ENCODE measurements at regions not wholly inside any gene's neighbourhood (a gene's known extent, or its start where the extent isn't known, plus 50 kb on each side); places are given as distances from the start of the nearest gene placed in this dataset.
"Not testable (repeated sequence)": the region's sequence is repeated elsewhere in the genome, so short reads cannot be mapped to it uniquely, and the experiment has no call there.

DNA sequence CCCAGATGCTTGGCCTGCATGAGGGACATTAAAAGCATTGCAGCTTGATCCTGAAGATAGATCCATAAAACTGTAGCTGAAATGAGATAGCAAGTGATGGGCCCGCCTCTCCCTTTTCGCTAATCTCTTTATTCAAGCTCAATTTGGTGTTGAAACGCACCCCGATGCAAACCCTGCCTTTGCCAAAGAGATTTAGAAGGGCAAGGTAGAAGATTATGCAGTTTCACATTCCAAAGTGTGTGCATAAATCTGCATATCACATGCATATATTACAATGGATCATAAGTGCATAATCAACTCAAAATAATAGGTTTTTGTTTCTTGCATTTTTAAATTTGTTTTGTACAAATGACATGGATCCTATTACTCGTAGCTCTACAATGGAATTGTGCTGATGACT, 80.1 kb upstream of the SHANK2 start:
- DNase-seq (ENCODE audit: low read depth in 2 of 2), result no peak

DNA sequence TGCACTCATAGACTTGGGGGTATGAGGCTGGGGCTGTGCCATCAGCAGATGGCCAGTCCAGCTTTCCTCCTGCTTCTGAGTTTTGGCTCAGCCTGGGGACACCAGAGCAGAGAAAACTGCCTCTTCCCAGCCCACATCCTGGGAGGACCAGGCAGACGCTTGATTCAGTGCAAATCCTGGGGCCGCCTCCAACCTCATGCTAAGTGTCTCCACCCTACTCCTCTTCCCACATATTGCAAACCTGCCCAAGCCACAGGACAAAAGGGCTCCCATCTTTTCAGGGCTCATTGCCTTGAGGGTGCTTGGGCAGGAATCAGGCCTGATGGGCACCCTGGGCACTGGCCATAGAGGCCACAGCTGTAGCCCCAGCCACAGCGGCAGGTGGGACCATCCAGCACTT, 79.7 kb upstream of the SHANK2 start:
- no peak for DNase-seq (ENCODE audit: low read depth in 2 of 2)

DNA sequence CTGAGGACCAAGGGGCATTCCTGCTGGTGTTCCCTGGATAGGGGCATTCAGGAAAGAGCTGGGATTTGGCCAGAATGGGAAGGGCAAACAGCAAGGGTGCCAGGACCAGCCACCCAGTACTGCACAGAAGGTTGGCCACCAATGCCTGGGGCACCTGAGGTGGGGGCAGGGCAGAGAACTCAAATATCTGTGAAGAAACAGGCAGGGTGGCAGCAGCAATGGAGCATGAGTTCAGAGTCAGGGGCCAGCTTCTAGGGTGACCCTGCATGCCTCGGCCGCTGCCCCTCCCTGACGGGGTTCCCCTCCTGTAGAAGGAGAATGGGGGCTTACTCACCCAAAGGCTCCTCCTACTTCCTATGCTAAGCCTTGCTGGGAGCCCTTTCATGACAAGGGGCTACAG, 79.3 kb upstream of the SHANK2 start:
- no peak for DNase-seq (ENCODE audit: low read depth in 2 of 2)

DNA sequence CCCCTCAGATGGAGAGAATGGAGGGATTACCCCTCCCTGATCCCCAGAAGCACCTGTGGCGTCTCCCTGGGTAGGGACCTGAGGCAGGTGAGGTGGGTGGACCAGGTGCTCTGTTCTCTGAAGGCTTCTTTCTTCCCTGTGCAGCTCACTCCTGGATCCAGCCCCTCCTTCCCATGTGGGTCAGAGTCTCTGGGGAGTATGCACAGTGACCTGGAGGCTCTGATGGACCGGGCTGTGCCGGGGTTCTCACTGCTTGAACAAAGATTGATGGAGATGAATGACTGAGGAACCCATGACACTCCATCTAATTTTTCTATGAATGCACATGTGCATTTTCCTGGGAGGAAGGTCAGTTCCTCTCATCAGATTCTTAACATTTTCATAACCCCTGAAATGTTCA, 78.6 kb upstream of the SHANK2 start:
- no peak for DNase-seq (ENCODE audit: low read depth in 2 of 2)

DNA sequence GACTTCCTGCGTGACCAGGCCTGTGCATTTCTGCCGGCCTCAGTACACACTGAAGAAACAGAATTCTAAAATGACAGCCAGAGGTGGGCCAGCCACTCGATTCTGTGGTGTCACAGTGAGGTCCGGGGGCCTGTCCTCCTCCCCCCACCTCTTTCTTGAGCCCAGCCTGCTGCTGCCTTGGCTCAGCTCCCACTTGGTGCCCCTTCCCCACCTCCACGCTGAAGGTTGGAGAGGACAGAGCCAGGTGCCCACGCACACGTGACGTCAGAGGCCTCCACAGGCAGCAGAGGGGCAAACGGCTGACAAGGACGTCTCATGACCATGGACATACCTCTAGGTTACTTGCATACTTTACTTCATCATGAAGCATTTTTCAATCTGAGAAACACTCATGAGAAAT, 78.0 kb upstream of the SHANK2 start:
- no peak for DNase-seq (ENCODE audit: low read depth in 2 of 2)

DNA sequence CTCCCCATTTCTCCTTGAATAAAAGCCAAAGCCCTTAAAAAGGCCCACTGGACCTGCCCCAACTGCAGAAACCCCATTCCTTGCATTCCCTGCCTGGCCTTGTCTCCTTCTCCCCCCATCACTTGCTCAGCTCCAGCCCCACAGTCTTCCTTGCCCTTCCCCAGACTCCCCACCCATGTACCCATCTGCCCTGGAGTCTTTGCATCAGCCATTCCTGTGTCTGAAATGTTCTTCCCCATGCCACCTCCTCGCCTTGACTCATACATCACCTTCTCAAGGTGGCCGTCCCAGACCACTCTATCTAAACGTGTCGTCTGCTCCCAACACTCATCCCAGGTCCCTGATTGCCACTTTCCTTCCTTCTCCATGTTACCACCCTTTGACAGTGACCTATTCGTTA, 77.4 kb upstream of the SHANK2 start:
- no peak for DNase-seq (ENCODE audit: low read depth in 2 of 2)

DNA sequence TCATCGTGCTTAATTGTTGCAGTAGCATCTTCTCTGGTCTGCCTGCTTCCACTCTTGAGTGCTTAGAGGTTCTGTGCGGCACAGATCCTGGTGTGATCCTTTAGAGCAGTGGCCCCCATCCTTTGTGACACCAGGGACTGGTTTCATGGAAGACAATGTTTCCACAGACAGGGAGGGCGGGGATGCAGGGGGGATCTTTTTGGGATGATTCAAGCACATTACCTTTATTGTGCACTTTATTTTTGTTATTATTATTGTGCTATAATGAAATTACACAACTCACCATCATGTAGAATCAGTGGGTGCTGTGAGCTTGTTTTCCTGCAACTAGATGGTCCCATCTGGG, 76.8 kb upstream of the SHANK2 start:
- no peak for DNase-seq (ENCODE audit: low read depth in 2 of 2)

DNA sequence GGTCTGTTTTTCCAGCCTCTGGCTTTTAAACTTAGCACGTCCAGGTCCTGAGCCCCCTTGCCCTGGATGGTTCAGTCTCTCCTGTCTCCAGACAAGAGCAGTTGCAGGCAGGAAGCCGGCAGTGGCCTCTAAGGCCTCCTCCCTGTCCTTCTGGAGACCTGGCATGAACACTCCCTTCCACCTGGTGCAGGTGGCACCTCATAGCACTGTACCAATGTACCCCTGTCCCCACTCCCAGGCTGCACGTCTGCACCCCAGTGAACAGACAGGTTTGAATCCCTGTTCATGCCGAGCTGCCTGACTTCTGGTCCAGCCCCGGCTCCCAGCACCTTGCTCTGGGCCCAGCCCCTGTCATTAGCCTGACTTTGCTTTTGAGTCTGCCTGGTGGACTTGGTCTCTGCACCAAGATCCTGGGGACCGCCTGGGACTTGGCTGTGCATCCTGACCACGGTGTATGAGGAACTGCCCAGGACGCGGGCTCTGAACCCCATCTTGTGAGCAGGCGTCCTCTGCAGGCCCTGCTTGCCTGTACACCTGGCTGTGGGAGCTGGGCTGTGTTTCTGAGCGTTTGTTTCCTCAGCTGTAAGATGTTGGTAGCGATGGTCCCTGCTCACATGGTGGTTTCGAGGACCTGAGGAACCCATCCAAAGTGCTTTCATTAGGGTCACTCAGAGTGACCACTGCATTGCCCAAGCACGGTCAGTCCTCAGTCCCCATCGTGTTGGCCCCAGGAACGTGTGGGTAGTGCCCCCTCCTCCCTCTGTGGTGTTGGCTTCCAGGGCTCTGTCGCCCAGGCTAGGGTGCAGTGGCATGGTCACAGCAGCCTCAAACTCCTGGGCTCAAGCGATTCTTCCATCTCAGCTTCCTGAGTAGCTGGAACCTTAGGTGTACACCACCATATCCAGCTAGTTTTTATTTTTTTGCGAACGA, 75.0 kb upstream of the SHANK2 start:
- DNase-seq (ENCODE audit: low read depth in 2 of 2), result no peak

DNA sequence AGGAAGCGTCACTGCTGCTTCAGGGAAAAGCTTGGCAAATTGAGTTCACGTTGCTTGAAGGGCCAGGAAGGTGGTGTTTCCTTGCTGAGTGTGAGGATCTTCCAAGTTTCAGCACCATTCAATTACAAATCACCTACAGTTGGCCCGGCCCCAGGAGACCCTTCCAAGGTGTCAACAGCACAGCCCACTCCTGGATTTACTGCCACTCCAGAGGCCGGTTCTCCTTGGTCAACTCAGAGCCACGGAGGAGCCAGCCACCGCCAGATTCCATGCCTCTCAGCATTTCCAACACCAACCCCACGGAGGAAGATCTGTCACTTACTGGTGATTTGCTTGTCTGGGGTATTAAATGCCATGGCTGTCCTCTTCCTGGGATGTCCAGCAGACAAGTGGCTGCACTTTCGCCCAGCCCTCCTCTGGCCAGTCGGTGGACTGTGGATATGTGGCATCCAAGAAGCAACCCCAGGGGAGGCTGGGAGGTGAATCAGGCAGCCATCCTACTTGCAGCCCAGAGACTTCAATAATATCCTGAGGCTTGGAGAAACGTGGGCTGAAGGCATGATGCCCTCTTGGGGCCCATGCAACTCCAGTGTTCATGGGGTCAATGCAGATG, 74.1 kb upstream of the SHANK2 start:
- no peak for DNase-seq (ENCODE audit: low read depth in 2 of 2)

DNA sequence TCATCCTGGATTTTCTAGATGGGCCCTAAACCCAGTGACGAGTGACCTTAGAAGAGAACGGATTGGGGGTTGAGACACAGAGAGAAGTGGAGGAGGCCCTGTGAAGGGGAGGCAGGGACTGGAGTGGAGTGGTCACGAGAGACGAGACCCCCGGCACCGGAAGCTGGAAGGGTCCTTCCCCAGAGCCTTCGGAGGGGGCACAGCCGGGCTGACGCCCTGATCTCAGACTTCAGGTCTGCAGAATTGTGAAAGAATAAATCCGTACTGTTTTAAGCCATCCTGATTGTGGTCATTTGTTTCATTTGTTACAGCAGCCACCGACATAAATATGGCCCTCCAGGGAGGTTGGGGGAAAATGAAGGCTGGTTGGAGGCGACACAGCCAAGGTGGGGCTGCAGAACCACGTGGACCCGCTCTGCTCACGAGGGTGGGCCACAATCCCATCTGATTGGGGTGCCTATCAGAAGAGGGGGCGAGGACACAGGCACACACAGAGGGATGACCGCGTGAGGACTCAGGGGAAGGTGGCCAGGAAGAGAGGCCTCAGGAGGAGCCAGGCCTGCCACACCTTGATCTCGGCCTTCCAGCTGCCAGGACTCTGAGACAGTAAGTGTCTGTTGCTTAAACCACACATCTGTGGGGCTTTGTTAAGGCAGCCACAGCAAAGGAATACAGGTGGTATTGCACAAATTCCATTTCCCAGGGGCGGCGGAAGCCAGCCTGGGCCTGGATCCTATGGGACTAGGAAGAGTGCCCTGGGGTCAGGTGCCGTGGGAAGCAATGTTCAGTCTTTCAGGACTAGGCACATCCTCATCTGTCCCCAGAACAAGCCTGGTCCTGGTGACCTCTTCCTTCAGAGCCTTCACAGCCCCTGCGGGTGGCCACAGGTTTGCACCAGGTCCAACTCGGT, 73.3 kb upstream of the SHANK2 start:
- DNase-seq (ENCODE audit: low read depth in 2 of 2), result no peak

DNA sequence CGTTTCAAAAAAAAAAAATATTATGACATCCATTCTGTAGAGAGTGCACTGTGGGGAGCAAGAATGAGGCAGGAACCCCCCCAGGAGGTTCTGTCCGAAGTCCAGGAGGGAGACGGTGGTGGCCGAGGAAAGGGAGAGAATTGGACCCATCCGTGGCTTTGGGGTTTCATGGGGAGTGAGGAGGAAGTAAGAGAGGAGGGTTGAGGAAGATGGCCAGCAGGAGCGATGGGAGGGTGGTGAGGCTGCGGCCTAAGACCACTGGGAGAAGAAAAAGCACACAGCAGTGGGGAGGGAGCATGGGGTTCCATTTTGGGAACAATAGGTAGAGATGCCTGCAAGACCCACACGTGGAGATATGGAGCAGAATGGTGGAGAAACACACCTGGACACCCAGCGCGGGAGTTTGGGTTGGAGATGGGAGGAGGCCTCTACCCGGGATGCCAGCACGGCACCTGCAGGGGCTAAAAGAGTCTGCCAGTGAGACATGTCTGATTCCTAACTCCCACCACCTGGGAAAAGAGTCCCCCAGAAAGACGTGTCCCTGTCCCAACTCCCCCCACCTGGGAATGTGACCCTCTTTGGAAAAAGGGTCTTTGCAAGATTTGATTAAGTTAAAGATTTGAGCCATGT, 72.5 kb upstream of the SHANK2 start:
- DNase-seq (ENCODE audit: low read depth in 2 of 2), result no peak

DNA sequence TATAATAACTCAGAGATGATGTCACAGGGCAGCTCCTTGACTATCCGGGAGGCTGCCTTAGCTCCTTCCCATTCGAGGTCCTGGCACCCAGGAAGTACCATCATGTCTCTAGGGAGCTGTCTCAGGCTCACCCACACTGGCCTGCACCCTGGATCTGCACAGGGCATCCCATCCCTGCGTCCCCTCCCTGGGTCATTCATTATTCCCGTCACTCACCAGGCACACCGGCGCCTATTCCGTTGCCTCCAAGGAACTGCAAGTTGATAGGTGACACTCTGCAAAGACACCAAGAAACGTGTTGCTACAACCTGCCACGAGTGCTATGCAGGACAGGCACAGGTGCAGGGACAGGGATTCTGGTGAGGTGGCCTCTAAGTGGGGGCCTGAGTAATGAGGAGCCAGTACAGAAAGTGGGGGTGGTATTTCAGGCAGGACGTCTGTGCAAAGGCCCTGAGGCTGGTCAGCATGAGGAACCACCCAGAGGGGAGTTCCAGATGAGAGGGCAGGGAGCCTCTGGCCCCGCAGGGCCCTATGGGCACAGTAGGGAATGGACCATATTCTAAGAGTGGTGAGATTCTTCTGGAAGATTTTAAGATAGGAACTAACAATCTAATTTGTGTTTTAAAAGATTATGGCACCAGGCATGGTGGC, 71.6 kb upstream of the SHANK2 start:
- no peak for DNase-seq (ENCODE audit: low read depth in 2 of 2)

DNA sequence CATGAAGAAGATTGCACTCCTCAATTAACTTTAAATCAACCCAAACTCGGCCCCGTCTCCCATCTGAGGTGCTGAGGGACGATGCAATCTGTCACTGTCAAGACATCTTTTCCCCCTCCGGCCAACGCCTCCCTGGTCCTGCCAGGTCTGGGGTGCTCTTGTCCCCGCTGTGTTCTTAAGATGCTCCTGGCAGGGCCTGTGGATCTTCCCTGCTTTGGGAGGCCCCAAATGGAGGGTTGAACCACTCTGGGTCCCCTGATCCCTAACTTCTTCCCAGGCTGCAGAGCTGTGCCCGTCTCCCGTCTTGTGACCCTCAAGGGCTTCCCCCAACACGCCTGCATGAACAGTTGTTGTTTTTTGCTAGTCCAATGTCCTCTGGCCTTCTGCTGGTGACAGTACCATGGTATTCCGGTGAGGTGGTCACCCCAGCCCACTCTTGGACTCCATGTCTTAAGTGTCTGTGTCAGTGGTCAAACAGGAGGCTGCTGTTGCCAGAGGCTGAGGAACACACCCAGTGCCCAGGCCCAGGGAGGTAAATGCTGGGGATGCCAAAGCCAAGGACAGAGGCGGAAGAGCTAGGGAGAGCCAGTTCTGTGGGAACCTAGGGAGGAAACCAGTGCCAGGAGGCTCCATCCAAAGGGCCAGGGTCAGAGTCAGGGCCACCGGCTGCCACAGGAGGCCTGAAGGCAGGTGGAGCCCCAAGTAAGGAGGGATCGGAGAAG, 70.6 kb upstream of the SHANK2 start:
- DNase-seq (ENCODE audit: low read depth in 2 of 2), result no peak

DNA sequence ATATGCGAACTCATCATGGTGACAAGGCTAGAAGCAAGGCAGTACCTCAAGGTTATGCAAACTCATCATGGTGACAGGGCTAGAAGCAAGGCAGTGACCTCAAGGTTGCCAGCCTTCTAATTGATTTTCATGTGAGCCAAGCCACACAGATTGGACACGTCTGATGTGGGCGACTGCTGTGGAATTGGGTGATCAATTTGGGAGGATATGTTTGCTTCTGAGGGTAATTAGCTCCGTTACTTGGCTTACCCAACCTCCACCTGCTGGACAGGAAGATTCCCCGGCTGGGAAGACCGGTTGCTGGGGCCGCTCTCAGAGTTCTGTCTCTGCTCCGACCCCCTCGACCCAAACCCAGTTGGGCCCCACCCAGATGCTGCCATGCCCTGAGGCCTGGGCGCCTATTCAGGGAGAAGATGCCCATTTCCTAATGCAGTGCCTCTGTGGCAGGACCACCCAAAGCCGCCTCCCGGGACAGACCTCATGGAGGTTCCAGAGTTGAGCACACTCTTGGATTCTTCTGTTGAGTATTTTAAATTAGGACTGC, 69.9 kb upstream of the SHANK2 start:
- no peak for DNase-seq (ENCODE audit: low read depth in 2 of 2)

DNA sequence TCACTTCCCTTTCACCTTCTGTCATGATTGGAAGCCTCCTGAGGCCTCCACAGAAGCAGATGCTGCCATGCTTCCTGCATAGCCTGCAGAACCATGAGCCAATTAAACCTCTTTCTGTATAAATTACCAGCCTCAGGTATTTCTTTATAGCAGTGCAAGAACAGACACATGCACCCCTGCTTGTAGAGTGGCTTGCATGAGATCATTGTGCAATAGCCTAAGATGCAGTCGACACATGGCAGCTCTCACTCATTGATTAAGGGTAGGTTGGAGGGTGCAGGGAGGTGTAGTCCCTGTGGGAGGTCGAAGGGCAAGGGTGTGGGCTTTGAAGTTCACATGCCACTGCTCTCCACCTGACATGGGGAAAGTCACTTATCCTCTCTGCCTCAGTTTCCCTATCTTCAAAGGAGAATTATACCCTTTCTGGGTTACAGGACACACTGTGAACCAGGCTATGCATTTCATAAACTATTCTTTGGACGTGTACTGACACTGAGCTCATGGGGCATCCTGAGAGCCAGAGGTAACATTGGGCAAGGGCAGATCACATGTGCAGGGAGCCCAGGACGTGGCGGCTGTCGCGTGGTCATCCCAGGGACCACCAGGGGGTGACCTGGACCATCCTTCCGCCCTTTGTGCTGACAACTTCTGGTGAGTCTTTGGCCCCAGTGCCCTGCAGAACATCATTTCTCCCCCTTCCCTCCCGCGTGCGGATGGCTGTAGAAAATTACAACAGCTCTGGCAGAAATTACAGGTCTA, 69.2 kb upstream of the SHANK2 start:
- no peak for DNase-seq (ENCODE audit: low read depth in 2 of 2)

DNA sequence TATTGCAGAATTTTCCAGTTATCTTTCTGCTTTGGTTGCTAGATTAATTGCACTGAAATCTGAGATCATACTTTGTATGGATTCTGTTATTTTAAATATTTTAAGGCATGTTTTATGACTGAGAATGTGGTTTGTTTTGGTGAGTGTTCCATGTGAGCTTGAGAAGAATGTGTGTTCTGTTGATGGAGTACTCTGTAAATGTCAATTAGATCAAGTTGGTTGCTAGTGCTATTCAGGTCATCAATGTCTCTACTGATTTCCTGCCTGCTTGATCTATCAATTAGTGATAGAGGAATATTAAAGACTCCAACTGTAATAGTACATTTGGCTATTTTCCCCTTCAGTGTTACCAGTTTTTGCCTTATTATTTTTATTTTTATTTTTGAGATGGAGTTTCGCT, 64.3 kb upstream of the SHANK2 start:
- no peak for DNase-seq (ENCODE audit: low read depth in 2 of 2)

DNA sequence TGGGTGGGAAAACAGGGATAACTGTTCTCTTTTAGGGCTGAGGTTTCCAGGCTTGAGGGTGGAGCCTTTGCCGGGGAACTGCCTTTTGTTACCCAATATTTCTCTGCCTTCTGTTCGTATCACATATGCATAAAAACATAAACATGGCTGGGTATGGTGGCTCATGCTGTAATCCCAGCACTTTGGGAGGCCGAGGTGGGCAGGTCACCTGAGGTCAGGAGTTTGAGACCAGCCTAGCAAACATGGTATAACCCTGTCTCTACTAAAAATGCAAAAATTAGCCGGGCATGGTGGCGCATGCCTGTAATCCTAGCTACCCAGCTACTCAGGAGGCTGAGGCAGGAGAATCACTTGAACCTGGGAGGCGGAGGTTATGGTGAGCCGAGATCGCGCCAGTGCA, 60.2 kb upstream of the SHANK2 start:
- not testable (repeated sequence) for DNase-seq (ENCODE audit: low read depth in 2 of 2)

DNA sequence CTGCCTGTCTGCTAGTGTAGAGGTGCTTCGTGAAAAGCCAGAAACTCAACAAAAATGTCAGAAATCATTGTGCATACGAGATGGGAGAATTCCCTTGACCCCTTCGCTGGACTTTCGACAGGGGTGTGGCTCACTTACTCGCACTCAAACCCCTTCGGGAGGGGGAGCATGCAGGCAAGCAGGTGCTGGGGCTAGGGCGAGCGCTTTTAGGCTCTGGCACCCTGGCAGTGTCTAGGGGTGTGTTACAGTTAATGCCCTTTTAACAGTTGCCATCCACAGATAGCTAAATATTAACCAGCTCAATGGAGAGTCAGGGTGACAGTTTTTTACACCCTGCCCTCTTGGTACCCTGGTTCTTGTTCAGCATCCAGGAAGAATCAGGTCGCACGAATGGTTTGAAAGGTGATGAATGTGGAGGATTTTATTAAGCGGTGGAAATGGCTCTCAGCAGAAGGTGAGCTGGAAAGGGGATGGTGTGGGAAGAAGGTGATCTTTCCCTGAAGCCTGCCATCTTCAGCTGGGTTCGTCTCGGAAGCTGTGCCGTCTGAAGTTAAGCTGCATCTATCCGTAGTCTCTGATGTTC, 59.6 kb upstream of the SHANK2 start:
- no peak for DNase-seq (ENCODE audit: low read depth in 2 of 2)

DNA sequence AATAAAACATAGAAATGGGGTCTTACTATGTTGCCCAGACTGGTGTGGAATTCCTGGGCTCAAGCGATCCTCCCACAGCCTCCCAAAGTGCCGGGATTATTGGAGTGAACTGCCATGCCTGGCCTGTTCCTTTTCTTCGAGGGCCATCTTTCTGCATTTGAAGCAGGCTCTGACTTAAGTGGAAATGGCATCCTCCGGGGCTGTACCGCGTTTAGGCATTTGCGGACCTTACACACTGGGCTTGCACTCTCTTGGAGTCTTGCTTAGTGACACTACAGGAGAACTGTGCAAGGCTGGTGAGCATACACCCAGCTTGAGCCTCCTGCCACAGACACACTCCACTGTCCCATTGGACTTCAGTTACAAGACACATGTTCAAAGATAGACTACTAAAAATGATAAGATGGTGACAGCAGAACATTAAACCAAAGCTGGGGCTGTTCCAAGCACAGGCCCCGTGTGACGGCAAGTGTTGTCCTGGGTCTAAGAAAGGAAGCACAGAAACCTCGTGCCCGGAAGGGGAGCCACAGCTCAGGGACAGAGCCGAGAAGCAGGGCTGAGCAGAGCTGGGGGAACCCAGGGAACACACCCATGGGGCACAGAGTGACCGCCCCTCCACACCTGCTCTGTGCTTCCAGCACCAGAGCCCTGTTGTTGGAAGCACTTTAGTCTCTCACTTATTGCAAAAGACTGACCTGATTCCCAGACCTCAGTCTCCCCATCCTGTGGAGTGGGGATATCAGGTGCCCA, 59.0 kb upstream of the SHANK2 start:
- DNase-seq (ENCODE audit: low read depth in 2 of 2), result no peak

All from fibroblast of skin of left biceps (primary cell).